H1 (cell line): ENCODE measurements at regions not wholly inside any gene's neighbourhood (a gene's known extent, or its start where the extent isn't known, plus 50 kb on each side); places are given as distances from the start of the nearest gene placed in this dataset.

Source experiments
- CTCF ChIA-PET: fragments of 300-600 bp; sonication (Branson Sonifier 250); formaldehyde crosslinking; loops from one replicate; lab custom pipeline; 2021; ENCODE audit not compliant: partially characterized antibody; lab: Charles Lee
- POLR2A ChIA-PET: fragments of 300-600 bp; sonication (Branson Sonifier 250); formaldehyde crosslinking; loops from one replicate; lab custom pipeline; 2021; ENCODE audit warnings: inconsistent platforms; ENCODE audit not compliant: partially characterized antibody; lab: Charles Lee
- DNase-seq, 2 experiments: peaks; one replicate each; pipeline versions ENCODE4 v3.0.0 to v3.0.0-alpha.2; 2010 to 2022; ENCODE audit warnings: low spot score in 2 of 2, low read depth in 1 of 2, mixed read lengths in 1 of 2
- FAIRE-seq: peaks from 2 replicates; lab custom pipeline; 2011; peaks lifted over from hg19 to GRCh38; lab: Jason Lieb, UNC
- H2AFZ ChIP-seq: 2 replicates; pipeline ENCODE4 v1.8.1; 2012; ENCODE audit warnings: low read length, inconsistent platforms
- H2AK5ac ChIP-seq: 2 replicates; pipeline ENCODE4 v1.6.1; 2013; ENCODE audit warnings: low read depth, low read length
- H2BK120ac ChIP-seq: replicated peaks from 2 replicates; pipeline ENCODE3; 2013; ENCODE audit warnings: low read depth, low read length, inconsistent platforms
- H2BK12ac ChIP-seq: 2 replicates; pipeline ENCODE4 v1.6.1; 2013; ENCODE audit warnings: low read depth, low read length
- H2BK15ac ChIP-seq: 2 replicates; pipeline ENCODE4 v1.6.1; 2013; ENCODE audit warnings: low read length
- H2BK20ac ChIP-seq: 2 replicates; pipeline ENCODE4 v1.6.1; 2013; ENCODE audit warnings: low read length
- H2BK5ac ChIP-seq: 2 replicates; pipeline ENCODE4 v1.6.1; 2013; ENCODE audit warnings: low read depth, low read length
- H3K14ac ChIP-seq: 2 replicates; pipeline ENCODE4 v1.6.1; 2013; ENCODE audit warnings: inconsistent platforms; ENCODE audit not compliant: insufficient read length
- H3K18ac ChIP-seq: 2 replicates; pipeline ENCODE4 v1.6.1; 2013; ENCODE audit warnings: low read length; ENCODE audit errors: extremely low read depth
- H3K23ac ChIP-seq: 2 replicates; pipeline ENCODE4 v1.6.1; 2013; ENCODE audit warnings: inconsistent platforms; ENCODE audit not compliant: insufficient read length
- H3K23me2 ChIP-seq: 2 replicates; pipeline ENCODE4 v1.6.1; 2013; ENCODE audit warnings: low read depth, low read length
- H3K27ac ChIP-seq: 2 replicates; pipeline ENCODE4 v1.6.1; 2011; ENCODE audit warnings: low read depth, low read length, inconsistent platforms
- H3K27me3 ChIP-seq, 4 experiments: replicated peaks in 1 of 4; 1 replicate in 1 of 4; 2 replicates in 3 of 4; pipeline versions ENCODE4 v1.6.1 to v1.8.1; 2011 to 2013; ENCODE audit warnings: low read length in 3 of 4, mild to moderate bottlenecking in 3 of 4, inconsistent platforms in 2 of 4, mixed read lengths in 2 of 4, moderate library complexity in 1 of 4; ENCODE audit not compliant: control insufficient read depth in 3 of 4, insufficient read depth in 3 of 4; ENCODE audit errors: extremely low read depth in 1 of 4
- H3K36me3 ChIP-seq, 4 experiments: 2 replicates each; pipeline versions ENCODE4 v1.6.1 to v1.8.1; 2011 to 2013; ENCODE audit warnings: mild to moderate bottlenecking in 4 of 4, low read length in 3 of 4, moderate library complexity in 2 of 4, control low read depth in 1 of 4, inconsistent platforms in 1 of 4; ENCODE audit not compliant: insufficient read depth in 4 of 4, control insufficient read depth in 2 of 4
- H3K4ac ChIP-seq: replicated peaks from 2 replicates; pipeline ENCODE3; 2013; ENCODE audit warnings: low read length, low read depth, mixed read lengths, inconsistent platforms; ENCODE audit not compliant: insufficient read length
- H3K4me1 ChIP-seq, 4 experiments: replicated peaks in 1 of 4; 1 replicate in 1 of 4; 2 replicates in 3 of 4; pipeline versions ENCODE4 v1.6.1 to v1.8.1; 2011 to 2013; ENCODE audit warnings: low read length in 3 of 4, inconsistent platforms in 2 of 4, mixed read lengths in 1 of 4; ENCODE audit not compliant: insufficient read depth in 4 of 4, control insufficient read depth in 3 of 4
- H3K4me2 ChIP-seq, 2 experiments: 2 replicates each; pipeline versions ENCODE4 v1.6.1 to v1.8.1; 2011 to 2013; ENCODE audit warnings: low read depth in 2 of 2, low read length in 2 of 2, control low read depth in 1 of 2, inconsistent platforms in 1 of 2, mild to moderate bottlenecking in 1 of 2; ENCODE audit not compliant: insufficient read depth in 1 of 2
- H3K4me3 ChIP-seq, 4 experiments: fragments of 200-600, 300-600 bp in 1 of 4; sonication (generic), shearing (Covaris generic), sonication (Bioruptor Twin) in 1 of 4; 2 replicates each; pipeline versions ENCODE4 v1.5.1 to v1.8.1; 2011 to 2016; ENCODE audit warnings: low read length in 4 of 4, low read depth in 3 of 4, control low read depth in 2 of 4, inconsistent platforms in 2 of 4, mild to moderate bottlenecking in 2 of 4, mixed read lengths in 1 of 4, moderate library complexity in 1 of 4; ENCODE audit not compliant: insufficient read depth in 2 of 4; ENCODE audit errors: extremely low read depth in 1 of 4
- H3K56ac ChIP-seq: replicated peaks from 2 replicates; pipeline ENCODE3; 2013; ENCODE audit warnings: low read depth, mild to moderate bottlenecking, mixed read lengths, low read length, inconsistent platforms; ENCODE audit not compliant: insufficient read length
- H3K79me1 ChIP-seq: 2 replicates; pipeline ENCODE4 v1.6.1; 2013; ENCODE audit warnings: low read depth, low read length, control low read depth
- H3K79me2 ChIP-seq, 2 experiments: 2 replicates each; pipeline versions ENCODE4 v1.6.1 to v1.8.1; 2012 to 2013; ENCODE audit warnings: low read length in 2 of 2, mild to moderate bottlenecking in 2 of 2, inconsistent platforms in 1 of 2; ENCODE audit not compliant: insufficient read depth in 2 of 2, control insufficient read depth in 1 of 2
- H3K9ac ChIP-seq, 4 experiments: replicated peaks in 1 of 4; 1 replicate in 1 of 4; 2 replicates in 3 of 4; pipeline versions ENCODE4 v1.6.1 to v1.8.1; 2011 to 2013; ENCODE audit warnings: low read depth in 3 of 4, low read length in 3 of 4, control low read depth in 2 of 4, mild to moderate bottlenecking in 2 of 4, moderate library complexity in 2 of 4, inconsistent platforms in 1 of 4; ENCODE audit errors: extremely low read depth in 1 of 4
- H3K9me3 ChIP-seq, 2 experiments: 2 replicates each; pipeline versions ENCODE4 v1.6.1 to v1.8.1; 2012 to 2013; ENCODE audit warnings: mild to moderate bottlenecking in 2 of 2, moderate library complexity in 2 of 2, control low read depth in 1 of 2, inconsistent platforms in 1 of 2, low read depth in 1 of 2, low read length in 1 of 2, mixed read lengths in 1 of 2; ENCODE audit not compliant: insufficient read depth in 2 of 2
- H4K20me1 ChIP-seq, 2 experiments: replicated peaks in 1 of 2; 2 replicates each; pipeline versions ENCODE3 to v1.8.1; 2011 to 2013; ENCODE audit warnings: inconsistent platforms in 2 of 2, low read length in 2 of 2, mild to moderate bottlenecking in 1 of 2; ENCODE audit not compliant: insufficient read depth in 2 of 2, control insufficient read depth in 1 of 2
- H4K5ac ChIP-seq: 2 replicates; pipeline ENCODE4 v1.6.1; 2013; ENCODE audit warnings: low read length, low read depth, mixed read lengths, inconsistent platforms; ENCODE audit not compliant: insufficient read length
- H4K8ac ChIP-seq: 2 replicates; pipeline ENCODE4 v1.8.0; 2013; ENCODE audit warnings: mild to moderate bottlenecking, moderate library complexity, low read length, inconsistent platforms; ENCODE audit not compliant: insufficient read depth; ENCODE audit errors: extremely low read depth
- H4K91ac ChIP-seq: replicated peaks from 2 replicates; pipeline ENCODE3; 2013; ENCODE audit warnings: low read length, mixed read lengths, inconsistent platforms; ENCODE audit not compliant: insufficient read length
- BCL11A ChIP-seq, 2 experiments: IDR thresholded peaks; one replicate each; pipeline ENCODE4 v1.6.1; 2011; ENCODE audit warnings: low read depth in 2 of 2, low read length in 2 of 2, mild to moderate bottlenecking in 2 of 2
- CTCF ChIP-seq, 3 experiments: IDR thresholded peaks; 1 replicate in 2 of 3; 2 replicates in 1 of 3; pipeline versions ENCODE4 v1.5.1 to v1.6.1; 2011; ENCODE audit warnings: low read length in 3 of 3, mild to moderate bottlenecking in 3 of 3, inconsistent platforms in 2 of 3, low read depth in 1 of 3, moderate library complexity in 1 of 3; ENCODE audit not compliant: insufficient read depth in 1 of 3; ENCODE audit errors: control extremely low read depth in 1 of 3
- EZH2 ChIP-seq: fragments of 200-600 bp; sonication (generic); IDR thresholded peaks from 2 replicates; pipeline ENCODE4 v1.7.1; 2012; ENCODE audit warnings: low read depth, mild to moderate bottlenecking, moderate library complexity, low read length, inconsistent platforms; ENCODE audit not compliant: severe bottlenecking
- FOSL1 ChIP-seq: IDR thresholded peaks from 2 replicates; pipeline ENCODE4 v1.6.1; 2011; ENCODE audit warnings: mild to moderate bottlenecking, low read depth, low read length, moderate library complexity; ENCODE audit not compliant: insufficient read depth
- HDAC6 ChIP-seq: IDR thresholded peaks from one replicate; pipeline ENCODE4 v1.7.1; 2012; ENCODE audit warnings: low read depth, mild to moderate bottlenecking, inconsistent platforms, low read length, moderate library complexity
- JUND ChIP-seq: IDR thresholded peaks from 2 replicates; pipeline ENCODE4 v1.6.1; 2011; ENCODE audit warnings: mild to moderate bottlenecking, improper control_type of control experiment, low read length
- KDM4A ChIP-seq: IDR thresholded peaks from one replicate; pipeline ENCODE4 v1.7.1; 2012; ENCODE audit warnings: low read depth, mild to moderate bottlenecking, moderate library complexity, low read length, inconsistent platforms; ENCODE audit not compliant: severe bottlenecking
- MAX ChIP-seq: IDR thresholded peaks from 2 replicates; pipeline ENCODE4 v1.6.1; 2012; ENCODE audit warnings: inconsistent platforms
- RFX5 ChIP-seq: IDR thresholded peaks from 2 replicates; pipeline ENCODE4 v1.6.1; 2011; ENCODE audit warnings: low read depth, low read length, improper control_type of control experiment, borderline replicate concordance
- SAP30 ChIP-seq: fragments of 300-600 bp; sonication (generic); IDR thresholded peaks from 2 replicates; pipeline ENCODE4 v1.7.1; 2012; ENCODE audit warnings: low read length, moderate library complexity, mild to moderate bottlenecking, inconsistent platforms; ENCODE audit not compliant: insufficient read depth, insufficient replicate concordance
- SP2 ChIP-seq: IDR thresholded peaks from 2 replicates; pipeline ENCODE4 v1.6.1; 2012; ENCODE audit warnings: mild to moderate bottlenecking, low read length, inconsistent platforms
- TCF12 ChIP-seq: IDR thresholded peaks from 2 replicates; pipeline ENCODE4 v1.6.1; 2011; ENCODE audit warnings: low read depth, mild to moderate bottlenecking, low read length
- TEAD4 ChIP-seq: IDR thresholded peaks from 2 replicates; pipeline ENCODE4 v1.6.1; 2012; ENCODE audit warnings: low read depth, low read length, inconsistent platforms, mixed read lengths

GRCh38 chr2:150211164-150211631 is 276.3 kb downstream of the RND3 start:
- no peak overlapping the region for H3K9ac ChIP-seq
- no peaks in the 10 kb centered on the region for H3K79me1 ChIP-seq
- DNase-seq = no peak
- no peak overlapping the region for H2BK15ac ChIP-seq
- H3K14ac ChIP-seq = no peak overlapping the region
- no peak overlapping the region for H3K4ac ChIP-seq
- no peak overlapping the region for H4K8ac ChIP-seq
- H2BK12ac ChIP-seq = no peak overlapping the region
- no peaks in the 10 kb centered on the region for H3K9me3 ChIP-seq
- no peak overlapping the region for H4K91ac ChIP-seq
- peaks cover 0 to 6% (median 2%) of the 10 kb centered on the region in 4 experiments; a peak in 3 of 7 replicates for H3K4me1 ChIP-seq
- no peak overlapping the region for H3K4me2 ChIP-seq
- H4K5ac ChIP-seq = no peak overlapping the region
- no peaks in the 10 kb centered on the region for H4K20me1 ChIP-seq
- no peaks in the 10 kb centered on the region for H3K79me2 ChIP-seq
- no peak overlapping the region for H2BK5ac ChIP-seq
- no peak overlapping the region for H2BK20ac ChIP-seq
- no peak overlapping the region for H2BK120ac ChIP-seq
- no peak overlapping the region for H3K27ac ChIP-seq
- no peaks in the 10 kb centered on the region for H3K23me2 ChIP-seq
- no peaks in the 10 kb centered on the region for H3K27me3 ChIP-seq
- no peak overlapping the region for H3K4me3 ChIP-seq
- H3K23ac ChIP-seq = no peak overlapping the region
- no peaks in the 10 kb centered on the region for H3K36me3 ChIP-seq
- H3K18ac ChIP-seq = no peak overlapping the region
- H3K56ac ChIP-seq = no peak overlapping the region
- H2AFZ ChIP-seq = no peak overlapping the region
- FAIRE-seq = no peak
- POLR2A ChIA-PET = no interaction called here
- CTCF ChIA-PET = interaction anchor here (1.4 kb wide), 1 partner anchor 12 kb away, joined by 3 read pairs; no protein-coding TSS in a partner anchor
- H2AK5ac ChIP-seq = no peak overlapping the region
- TF ChIP-seq JUND (no peak), TEAD4 (no peak), TCF12 (no peak), CTCF (IDR thresholded peaks at IDR 0.05; ENCODE audit: control extremely low read depth in 1 of 3, insufficient read depth in 1 of 3, low read depth in 1 of 3, low read length in 3 of 3) (no peak), KDM4A (no peak), EZH2 (no peak), FOSL1 (no peak), HDAC6 (no peak), BCL11A (IDR thresholded peaks at IDR 0.05; ENCODE audit: low read depth in 2 of 2, low read length in 2 of 2) (no peak), MAX (no peak), SP2 (no peak), SAP30 (no peak), RFX5 (no peak)
